ENCODE measurements at regions not wholly inside any gene's neighbourhood (a gene's known extent, or its start where the extent isn't known, plus 50 kb on each side); places are given as distances from the start of the nearest gene placed in this dataset.
"Not testable (repeated sequence)": the region's sequence is repeated elsewhere in the genome, so short reads cannot be mapped to it uniquely, and the experiment has no call there.

DNA sequence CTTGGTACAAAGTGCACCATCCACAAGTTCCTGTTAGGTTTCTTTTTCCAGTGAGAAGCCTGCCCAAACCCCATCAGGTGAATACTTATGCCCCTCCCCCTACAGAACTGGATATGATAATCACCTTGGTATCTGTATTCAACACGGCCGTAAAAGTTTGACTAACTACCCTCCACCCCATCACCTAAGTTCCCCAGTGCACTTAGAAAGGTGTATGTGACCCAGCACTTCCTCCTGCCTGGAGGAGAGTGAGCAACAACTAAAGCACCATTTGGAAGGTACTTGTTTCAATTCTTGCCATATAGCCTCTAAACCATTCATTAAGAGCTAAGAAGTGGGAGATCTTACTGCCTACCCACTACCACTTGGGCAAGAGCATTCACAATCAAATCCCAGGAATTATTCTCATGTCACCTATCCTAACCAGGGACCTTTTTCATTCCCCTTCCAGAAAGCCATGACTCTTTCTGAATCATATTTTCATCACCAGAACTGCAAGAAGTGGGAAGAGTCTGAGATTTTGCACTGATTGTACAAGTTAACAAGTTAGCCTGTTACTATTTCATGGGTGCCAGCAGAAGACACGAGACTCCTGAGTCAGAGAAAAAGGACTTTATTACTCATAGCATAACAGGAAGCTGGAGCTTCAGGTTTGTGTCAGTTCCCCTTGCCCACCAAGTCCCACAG lies 53.5 kb upstream of the NDUFV2 start:
- BruUV-seq (replicated peaks), result no TSS peak
- ChIA-PET CTCF (no interaction called here), POLR2A (no interaction called here)
- Histone ChIP-seq H3K4me1 (peaks cover 19% of the 10 kb centered on the region), H3K36me3 (ENCODE audit: control insufficient read depth, insufficient read depth, low read length) (no peaks in the 10 kb centered on the region), H3K4me3 (ENCODE audit: low read depth, low read length) (no peak overlapping the region), H3K27me3 (replicated peaks; ENCODE audit: control insufficient read depth, insufficient read depth, low read length) (no peaks in the 10 kb centered on the region; the same call in 1 of the 2 replicates), H3K9me3 (peaks cover 47% of the 10 kb centered on the region)
- TF ChIP-seq, protein P1, sequence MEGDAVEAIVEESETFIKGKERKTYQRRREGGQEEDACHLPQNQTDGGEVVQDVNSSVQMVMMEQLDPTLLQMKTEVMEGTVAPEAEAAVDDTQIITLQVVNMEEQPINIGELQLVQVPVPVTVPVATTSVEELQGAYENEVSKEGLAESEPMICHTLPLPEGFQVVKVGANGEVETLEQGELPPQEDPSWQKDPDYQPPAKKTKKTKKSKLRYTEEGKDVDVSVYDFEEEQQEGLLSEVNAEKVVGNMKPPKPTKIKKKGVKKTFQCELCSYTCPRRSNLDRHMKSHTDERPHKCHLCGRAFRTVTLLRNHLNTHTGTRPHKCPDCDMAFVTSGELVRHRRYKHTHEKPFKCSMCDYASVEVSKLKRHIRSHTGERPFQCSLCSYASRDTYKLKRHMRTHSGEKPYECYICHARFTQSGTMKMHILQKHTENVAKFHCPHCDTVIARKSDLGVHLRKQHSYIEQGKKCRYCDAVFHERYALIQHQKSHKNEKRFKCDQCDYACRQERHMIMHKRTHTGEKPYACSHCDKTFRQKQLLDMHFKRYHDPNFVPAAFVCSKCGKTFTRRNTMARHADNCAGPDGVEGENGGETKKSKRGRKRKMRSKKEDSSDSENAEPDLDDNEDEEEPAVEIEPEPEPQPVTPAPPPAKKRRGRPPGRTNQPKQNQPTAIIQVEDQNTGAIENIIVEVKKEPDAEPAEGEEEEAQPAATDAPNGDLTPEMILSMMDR (IDR thresholded peaks at IDR 0.05; ENCODE audit: insufficient read depth in 1 of 2, low read depth in 1 of 2, low read length in 1 of 2, severe bottlenecking in 1 of 2, unreplicated experiment in 1 of 2), result no peak
- DNase-seq, result peak in 1 of 2 experiments; percentile 17
- Mint-ChIP-seq H3K36me3 (ENCODE audit: insufficient read depth, unreplicated experiment) (peaks cover 19% of the 10 kb centered on the region), H3K9me3 (ENCODE audit: unreplicated experiment) (peaks cover 44% of the 10 kb centered on the region), H3K4me1 (ENCODE audit: low read depth, unreplicated experiment) (peaks cover 18% of the 10 kb centered on the region), H3K4me3 (ENCODE audit: unreplicated experiment) (no peak overlapping the region), H3K27me3 (ENCODE audit: insufficient read depth, unreplicated experiment) (no peaks in the 10 kb centered on the region), H3K27ac (ENCODE audit: unreplicated experiment) (no peak overlapping the region)
- intact Hi-C loops (cut with micrococcal nuclease; ENCODE audit: unreplicated experiment), result no loop called here

DNA sequence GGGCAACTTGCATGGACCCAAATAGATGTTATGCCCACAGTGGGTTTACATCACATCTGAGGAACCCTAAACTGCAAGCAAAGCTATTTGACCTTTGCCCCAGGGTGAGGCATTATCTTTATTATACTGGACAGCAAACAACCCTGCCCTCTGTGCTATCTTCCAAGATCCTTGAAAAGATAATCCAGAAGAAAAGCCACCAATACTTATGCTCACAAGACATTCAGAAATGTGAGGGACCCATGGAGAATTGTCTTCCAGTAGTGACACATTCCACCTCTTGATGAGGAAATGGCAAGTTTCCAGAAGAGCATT lies 53.0 kb upstream of the NDUFV2 start:
- POLR2A ChIA-PET, result no interaction called here
- DNase-seq, result peak; percentile 57 to 63
- Histone ChIP-seq H3K36me3 (ENCODE audit: control insufficient read depth, insufficient read depth, low read length) (no peaks in the 10 kb centered on the region), H3K9me3 (peaks cover 47% of the 10 kb centered on the region), H3K4me3 (ENCODE audit: low read depth, low read length) (no peak overlapping the region), H3K27me3 (replicated peaks; ENCODE audit: control insufficient read depth, insufficient read depth, low read length) (no peaks in the 10 kb centered on the region; the same call in 1 of the 2 replicates), H3K4me1 (peaks cover 19% of the 10 kb centered on the region)
- H3K4me1 Mint-ChIP-seq (ENCODE audit: low read depth, unreplicated experiment), result peaks cover 18% of the 10 kb centered on the region
- TF ChIP-seq, protein P1 (IDR thresholded peaks at IDR 0.05; ENCODE audit: insufficient read depth in 1 of 2, low read depth in 1 of 2, low read length in 1 of 2, severe bottlenecking in 1 of 2, unreplicated experiment in 1 of 2), result no peak
- BruUV-seq (replicated peaks), result no TSS peak
- no peak overlapping the region for H3K4me3 Mint-ChIP-seq (ENCODE audit: unreplicated experiment)
- intact Hi-C loops (cut with micrococcal nuclease; ENCODE audit: unreplicated experiment), result no loop called here
- H3K27me3 Mint-ChIP-seq (ENCODE audit: insufficient read depth, unreplicated experiment), result no peaks in the 10 kb centered on the region
- H3K36me3 Mint-ChIP-seq (ENCODE audit: insufficient read depth, unreplicated experiment), result peaks cover 19% of the 10 kb centered on the region
- CTCF ChIA-PET, result no interaction called here
- peaks cover 44% of the 10 kb centered on the region for H3K9me3 Mint-ChIP-seq (ENCODE audit: unreplicated experiment)
- peak overlapping the region; percentile 75 for H3K27ac Mint-ChIP-seq (ENCODE audit: unreplicated experiment)

GRCh38 chr18:9050628-9051284 lies 51.7 kb upstream of the NDUFV2 start:
- Mint-ChIP-seq H3K9me3 (ENCODE audit: unreplicated experiment) (peaks cover 44% of the 10 kb centered on the region), H3K4me1 (ENCODE audit: low read depth, unreplicated experiment) (peaks cover 18% of the 10 kb centered on the region), H3K27ac (ENCODE audit: unreplicated experiment) (peak overlapping the region; percentile 75), H3K36me3 (ENCODE audit: insufficient read depth, unreplicated experiment) (peaks cover 19% of the 10 kb centered on the region)
- H3K27me3 Mint-ChIP-seq (ENCODE audit: insufficient read depth, unreplicated experiment); H3K27me3 ChIP-seq (replicated peaks; ENCODE audit: control insufficient read depth, insufficient read depth, low read length); H3K4me3 ChIP-seq (ENCODE audit: low read depth, low read length); intact Hi-C loops (cut with micrococcal nuclease; ENCODE audit: unreplicated experiment); POLR2A ChIA-PET; H3K36me3 ChIP-seq (ENCODE audit: control insufficient read depth, insufficient read depth, low read length); H3K4me3 Mint-ChIP-seq (ENCODE audit: unreplicated experiment); DNase-seq; CTCF ChIA-PET; BruUV-seq (replicated peaks): not testable (repeated sequence)
- Histone ChIP-seq H3K9me3 (peaks cover 47% of the 10 kb centered on the region), H3K4me1 (peaks cover 19% of the 10 kb centered on the region)
